Esophagus muscularis mucosa (tissue), 4 donors: ENCODE measurements at regions not wholly inside any gene's neighbourhood (a gene's known extent, or its start where the extent isn't known, plus 50 kb on each side); places are given as distances from the start of the nearest gene placed in this dataset.

Experiments
- CTCF ChIP-seq, 3 experiments: fragments of 200-600 bp in 2 of 3; fragments of 450-650 bp in 1 of 3; sonication (generic) in 2 of 3; IDR thresholded peaks; one replicate each; pipeline ENCODE4 v1.5.1; 2017 to 2019; ENCODE audit warnings: antibody characterized with exemption in 3 of 3, mild to moderate bottlenecking in 2 of 3, moderate library complexity in 1 of 3
- EP300 ChIP-seq: sonication (generic); formaldehyde crosslinking; IDR thresholded peaks from one replicate; pipeline ENCODE4 v1.6.1; 2017; ENCODE audit warnings: antibody characterized with exemption
- POLR2AphosphoS5 ChIP-seq, 2 donors: sonication (generic); formaldehyde crosslinking; IDR thresholded peaks; one replicate each; pipeline ENCODE4 v1.6.1; 2017; ENCODE audit warnings: antibody characterized with exemption in 2 of 2

- TF ChIP-seq CTCF (IDR thresholded peaks at IDR 0.05): no peak
- TF ChIP-seq POLR2AphosphoS5 (IDR thresholded peaks at IDR 0.05): no peak
- TF ChIP-seq EP300: no peak
Observed at GRCh38 chr9:127554966-127555839, 56.9 kb upstream of the STXBP1 start.
